PC-9 (cell line): ENCODE measurements at regions not wholly inside any gene's neighbourhood (a gene's known extent, or its start where the extent isn't known, plus 50 kb on each side); places are given as distances from the start of the nearest gene placed in this dataset.

Experiments
- CTCF ChIP-seq: fragments of 200-600 bp; sonication (generic); conservative IDR thresholded peaks from 2 replicates; pipeline ENCODE4 v1.6.1; 2017; ENCODE audit warnings: mixed run types, antibody characterized with exemption, mild to moderate bottlenecking, moderate library complexity
- EZH2 ChIP-seq: fragments of 200-600 bp; sonication (generic); IDR thresholded peaks from 2 replicates; pipeline ENCODE4 v1.8.0; 2017; ENCODE audit warnings: antibody characterized with exemption, low read depth

GRCh38 chr9:25010027-25010662, 464.4 kb upstream of the IZUMO3 start:
- no peak for TF ChIP-seq CTCF
- TF ChIP-seq EZH2: no peak
